Colonic mucosa (tissue), 4 donors: ENCODE measurements at regions not wholly inside any gene's neighbourhood (a gene's known extent, or its start where the extent isn't known, plus 50 kb on each side); places are given as distances from the start of the nearest gene placed in this dataset.

Experiments
- DNase-seq: peaks from one replicate; pipeline ENCODE4 v3.0.0-alpha.2; 2020
- H3K27ac ChIP-seq: fragments of 200-600 bp; one replicate; pipeline ENCODE4 v1.8.0; 2021
- H3K27me3 ChIP-seq: fragments of 200-600 bp; one replicate; pipeline ENCODE4 v1.8.0; 2021
- H3K36me3 ChIP-seq: fragments of 200-600 bp; one replicate; pipeline ENCODE4 v1.8.0; 2021
- H3K4me1 ChIP-seq: fragments of 200-600 bp; one replicate; pipeline ENCODE4 v1.8.0; 2021; ENCODE audit warnings: mild to moderate bottlenecking
- H3K4me3 ChIP-seq: fragments of 200-600 bp; one replicate; pipeline ENCODE4 v1.8.0; 2021
- H3K9ac ChIP-seq, 2 donors: one replicate each; pipeline ENCODE4 v1.7.0; 2013; ENCODE audit warnings: control low read depth in 2 of 2, low read depth in 2 of 2, low read length in 2 of 2
- H3K9me3 ChIP-seq: fragments of 200-600 bp; one replicate; pipeline ENCODE4 v1.8.0; 2021
- intact Hi-C: fragments of 100-400 bp; cut with DNase I; formaldehyde crosslinking; loops from one replicate; pipeline ENCODE4 v1.14.1; 2022
- TF ChIP-seq, protein P1 (sequence below): fragments of 200-600 bp; IDR thresholded peaks from one replicate; pipeline ENCODE4 v1.8.0; 2022; ENCODE audit warnings: antibody characterized with exemption, mild to moderate bottlenecking
- donor health status: healthy.
- donor health status: DM: no; HTN: no; CAD: no.
- donor health status: DM: no; HTN: no; CAD: no.

DNA sequence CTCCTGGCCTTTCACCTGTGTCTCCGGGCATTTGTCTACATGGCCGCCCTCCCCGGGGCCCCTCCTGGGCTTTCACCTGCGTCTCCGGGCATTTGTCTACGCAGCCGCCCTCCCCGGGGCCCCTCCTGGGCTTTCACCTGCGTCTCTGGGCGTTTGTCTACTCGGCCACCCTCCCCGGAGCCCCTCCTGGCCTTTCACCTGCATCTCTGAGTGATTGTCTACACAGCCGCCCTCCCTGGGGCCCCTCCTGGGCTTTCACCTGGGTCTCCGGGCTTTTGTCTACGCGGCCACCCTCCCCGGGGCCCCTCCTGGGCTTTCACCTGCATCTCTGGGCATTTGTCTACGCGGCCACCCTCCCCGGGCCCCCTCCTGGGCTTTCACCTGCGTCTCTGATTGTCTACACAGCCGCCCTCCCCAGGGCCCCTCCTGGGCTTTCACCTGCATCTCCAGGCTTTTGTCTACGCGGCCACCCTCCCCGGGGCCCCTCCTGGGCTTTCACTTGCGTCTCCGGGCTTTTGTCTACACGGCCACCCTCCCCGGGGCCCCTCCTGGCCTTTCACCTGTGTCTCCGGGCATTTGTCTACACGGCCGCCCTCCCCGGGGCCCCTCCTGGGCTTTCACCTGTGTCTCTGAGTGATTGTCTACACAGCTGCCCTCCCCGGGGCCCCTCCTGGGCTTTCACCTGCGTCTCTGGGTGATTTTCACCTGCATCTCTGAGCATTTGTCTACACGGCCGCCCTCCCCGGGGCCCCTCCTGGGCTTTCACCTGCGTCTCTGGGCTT, 68.0 kb upstream of the GALNT9 start:
- intact Hi-C loops = no loop called here
- H3K27me3 ChIP-seq = peaks cover 14% of the 10 kb centered on the region

GRCh38 chr12:132396657-132397056, 67.3 kb upstream of the GALNT9 start:
- no peaks in the 10 kb centered on the region for H3K36me3 ChIP-seq
- no peaks in the 10 kb centered on the region for H3K9me3 ChIP-seq
- H3K27ac ChIP-seq = no peak overlapping the region
- TF ChIP-seq, protein P1, sequence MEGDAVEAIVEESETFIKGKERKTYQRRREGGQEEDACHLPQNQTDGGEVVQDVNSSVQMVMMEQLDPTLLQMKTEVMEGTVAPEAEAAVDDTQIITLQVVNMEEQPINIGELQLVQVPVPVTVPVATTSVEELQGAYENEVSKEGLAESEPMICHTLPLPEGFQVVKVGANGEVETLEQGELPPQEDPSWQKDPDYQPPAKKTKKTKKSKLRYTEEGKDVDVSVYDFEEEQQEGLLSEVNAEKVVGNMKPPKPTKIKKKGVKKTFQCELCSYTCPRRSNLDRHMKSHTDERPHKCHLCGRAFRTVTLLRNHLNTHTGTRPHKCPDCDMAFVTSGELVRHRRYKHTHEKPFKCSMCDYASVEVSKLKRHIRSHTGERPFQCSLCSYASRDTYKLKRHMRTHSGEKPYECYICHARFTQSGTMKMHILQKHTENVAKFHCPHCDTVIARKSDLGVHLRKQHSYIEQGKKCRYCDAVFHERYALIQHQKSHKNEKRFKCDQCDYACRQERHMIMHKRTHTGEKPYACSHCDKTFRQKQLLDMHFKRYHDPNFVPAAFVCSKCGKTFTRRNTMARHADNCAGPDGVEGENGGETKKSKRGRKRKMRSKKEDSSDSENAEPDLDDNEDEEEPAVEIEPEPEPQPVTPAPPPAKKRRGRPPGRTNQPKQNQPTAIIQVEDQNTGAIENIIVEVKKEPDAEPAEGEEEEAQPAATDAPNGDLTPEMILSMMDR = no peak
- DNase-seq = no peak
- no peaks in the 10 kb centered on the region for H3K4me1 ChIP-seq
- peaks cover 14% of the 10 kb centered on the region for H3K27me3 ChIP-seq
- no peak overlapping the region for H3K9ac ChIP-seq
- no peak overlapping the region for H3K4me3 ChIP-seq
- intact Hi-C loops = no loop called here

More for the DNA sequence above, 68.0 kb upstream of the GALNT9 start:
- H3K9me3 ChIP-seq = no peaks in the 10 kb centered on the region
- H3K9ac ChIP-seq = no peak overlapping the region
- H3K4me1 ChIP-seq = no peaks in the 10 kb centered on the region
- TF ChIP-seq, protein P1 = no peak
- no peak overlapping the region for H3K4me3 ChIP-seq
- H3K27ac ChIP-seq = no peak overlapping the region
- no peaks in the 10 kb centered on the region for H3K36me3 ChIP-seq
- no peak for DNase-seq

- no peak overlapping the region for H3K27ac ChIP-seq
- no peaks in the 10 kb centered on the region for H3K4me1 ChIP-seq
- no peak overlapping the region for H3K9ac ChIP-seq
- TF ChIP-seq, protein P1 = no peak
- H3K36me3 ChIP-seq = no peaks in the 10 kb centered on the region
- H3K27me3 ChIP-seq = peaks cover 14% of the 10 kb centered on the region
- intact Hi-C loops = no loop called here
- DNase-seq = no peak
- H3K4me3 ChIP-seq = no peak overlapping the region
- no peaks in the 10 kb centered on the region for H3K9me3 ChIP-seq
Observed at GRCh38 chr12:132395908-132396305, 66.5 kb upstream of the GALNT9 start.

DNA sequence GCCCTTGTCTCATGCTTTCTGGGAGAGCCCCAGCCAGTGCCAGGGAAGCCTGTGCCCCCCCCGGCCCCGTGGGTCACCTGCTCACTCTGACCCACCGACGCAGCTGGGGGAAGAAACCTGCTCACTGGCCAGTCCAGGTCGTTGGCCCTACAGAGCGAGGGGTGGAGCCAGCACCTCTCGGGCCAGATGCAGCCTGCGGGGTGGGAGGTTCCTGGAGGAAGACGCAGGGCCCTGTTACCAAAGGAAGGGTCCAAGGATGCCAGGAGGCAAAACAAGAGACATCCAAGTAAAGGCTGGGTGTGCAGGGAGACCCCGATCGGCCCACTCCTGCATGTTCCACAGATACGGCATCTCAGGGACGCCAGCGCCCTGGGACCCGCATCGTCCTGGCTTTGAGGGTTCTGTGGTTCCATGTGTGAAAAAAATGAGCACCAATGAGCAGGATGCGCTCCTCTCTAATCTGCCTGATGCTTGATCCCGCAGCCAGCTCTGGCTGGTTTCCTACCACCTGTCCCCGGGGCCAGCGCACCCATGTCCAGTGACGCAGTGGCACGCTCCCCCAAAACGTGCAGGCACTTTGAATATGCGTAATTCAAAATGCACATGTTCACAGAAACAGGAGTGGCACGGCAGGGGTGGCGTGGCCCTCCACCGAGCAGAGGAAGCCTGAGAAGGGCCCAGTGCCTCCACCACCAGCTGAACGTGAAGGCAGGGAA, 66.0 kb upstream of the GALNT9 start:
- Histone ChIP-seq H3K4me3 (no peak overlapping the region), H3K9me3 (no peaks in the 10 kb centered on the region), H3K9ac (no peak overlapping the region), H3K36me3 (no peaks in the 10 kb centered on the region), H3K27me3 (peaks cover 14% of the 10 kb centered on the region), H3K4me1 (no peaks in the 10 kb centered on the region), H3K27ac (no peak overlapping the region)
- no peak for DNase-seq
- TF ChIP-seq, protein P1 = no peak
- intact Hi-C loops = no loop called here

- intact Hi-C loops = no loop called here
- no peak for DNase-seq
- Histone ChIP-seq H3K4me3 (no peak overlapping the region), H3K36me3 (no peaks in the 10 kb centered on the region), H3K27me3 (peaks cover 13% of the 10 kb centered on the region), H3K9me3 (no peaks in the 10 kb centered on the region), H3K27ac (no peak overlapping the region), H3K9ac (no peak overlapping the region), H3K4me1 (no peaks in the 10 kb centered on the region)
- TF ChIP-seq, protein P1 = no peak
Observed at GRCh38 chr12:132393991-132394949, 64.9 kb upstream of the GALNT9 start.
